ENCODE measurements at regions not wholly inside any gene's neighbourhood (a gene's known extent, or its start where the extent isn't known, plus 50 kb on each side); places are given as distances from the start of the nearest gene placed in this dataset.
"Not testable (repeated sequence)": the region's sequence is repeated elsewhere in the genome, so short reads cannot be mapped to it uniquely, and the experiment has no call there.

- no peak for DNase-seq
Measured at GRCh38 chr7:81211204-81211933, 292.5 kb upstream of the SEMA3C start.

- no peak for DNase-seq
Measured at GRCh38 chr7:81210137-81211064, 291.6 kb upstream of the SEMA3C start.

GRCh38 chr7:81209059-81209458, 290.2 kb upstream of the SEMA3C start:
- no peak for DNase-seq

GRCh38 chr7:81207801-81208200, 288.9 kb upstream of the SEMA3C start:
- DNase-seq: no peak

GRCh38 chr7:81206667-81207360, 288.0 kb upstream of the SEMA3C start:
- no peak for DNase-seq

GRCh38 chr7:81206217-81206616, 287.4 kb upstream of the SEMA3C start:
- DNase-seq: no peak

- DNase-seq: no peak
Measured at GRCh38 chr7:81201188-81201587, 282.3 kb upstream of the SEMA3C start.

GRCh38 chr7:81198766-81199165, 279.9 kb upstream of the SEMA3C start:
- no peak for DNase-seq

- no peak for DNase-seq
Measured at GRCh38 chr7:81197266-81197665, 278.4 kb upstream of the SEMA3C start.

GRCh38 chr7:81195033-81195432, 276.2 kb upstream of the SEMA3C start:
- no peak for DNase-seq

- DNase-seq: no peak
Measured at GRCh38 chr7:81190997-81191768, 272.3 kb upstream of the SEMA3C start.

GRCh38 chr7:81187753-81188152, 268.9 kb upstream of the SEMA3C start:
- no peak for DNase-seq

GRCh38 chr7:81186691-81187090, 267.8 kb upstream of the SEMA3C start:
- DNase-seq: no peak

- DNase-seq: no peak
Measured at GRCh38 chr7:81185072-81185471, 266.2 kb upstream of the SEMA3C start.

GRCh38 chr7:81183326-81183725, 264.5 kb upstream of the SEMA3C start:
- DNase-seq: no peak

GRCh38 chr7:81182056-81182455, 263.2 kb upstream of the SEMA3C start:
- DNase-seq: not testable (repeated sequence)

- DNase-seq: no peak
Measured at GRCh38 chr7:81181066-81181465, 262.2 kb upstream of the SEMA3C start.

GRCh38 chr7:81180573-81180972, 261.7 kb upstream of the SEMA3C start:
- DNase-seq: no peak

- DNase-seq: no peak
Measured at GRCh38 chr7:81175275-81175940, 256.6 kb upstream of the SEMA3C start.

- no peak for DNase-seq
Measured at GRCh38 chr7:81173766-81174281, 255.0 kb upstream of the SEMA3C start.

GRCh38 chr7:81170291-81170690, 251.4 kb upstream of the SEMA3C start:
- no peak for DNase-seq

- DNase-seq: no peak
Measured at GRCh38 chr7:81167934-81168333, 249.1 kb upstream of the SEMA3C start.
